HL-60 (cell line): ENCODE measurements at regions not wholly inside any gene's neighbourhood (a gene's known extent, or its start where the extent isn't known, plus 50 kb on each side); places are given as distances from the start of the nearest gene placed in this dataset.

Experiments used
- DNase-seq, 2 experiments: peaks; one replicate each; pipeline ENCODE4 v3.0.0-alpha.2; 2010 to 2020; ENCODE audit warnings: low read depth in 1 of 2, low spot score in 1 of 2
- H3K27ac ChIP-seq: fragments of 250-450 bp; sonication (Bioruptor Pico); replicated peaks from 2 replicates; pipeline ENCODE4 v1.5.1; 2020; ENCODE audit warnings: mild to moderate bottlenecking, moderate library complexity
- H3K27me3 ChIP-seq: fragments of 250-450 bp; sonication (Bioruptor Pico); 2 replicates; pipeline ENCODE4 v1.5.1; 2021; ENCODE audit warnings: mild to moderate bottlenecking, moderate library complexity; ENCODE audit not compliant: insufficient read depth, poor library complexity, severe bottlenecking
- H3K4me3 ChIP-seq: replicated peaks from 2 replicates; pipeline ENCODE4 v1.5.1; 2011; ENCODE audit warnings: mild to moderate bottlenecking, control low read depth, low read length; ENCODE audit not compliant: insufficient read depth
- GABPA ChIP-seq: IDR thresholded peaks from 2 replicates; pipeline ENCODE4 v1.6.1; 2012; ENCODE audit warnings: low read depth
- POLR2AphosphoS5 ChIP-seq: IDR thresholded peaks from 2 replicates; pipeline ENCODE4 v1.6.1; 2012; ENCODE audit warnings: low read depth
- SPI1 ChIP-seq: IDR thresholded peaks from 2 replicates; pipeline ENCODE4 v1.6.1; 2012; ENCODE audit warnings: low read depth, mild to moderate bottlenecking, borderline replicate concordance
- TF ChIP-seq, protein P1 (sequence below): IDR thresholded peaks from one replicate; pipeline ENCODE4 v1.5.1; 2011; ENCODE audit warnings: low read length, control low read depth, inconsistent platforms; ENCODE audit not compliant: insufficient read depth
- TF ChIP-seq, protein P2 (sequence below): IDR thresholded peaks from 2 replicates; pipeline ENCODE4 v1.6.1; 2012; ENCODE audit warnings: low read depth; ENCODE audit not compliant: insufficient replicate concordance

DNA sequence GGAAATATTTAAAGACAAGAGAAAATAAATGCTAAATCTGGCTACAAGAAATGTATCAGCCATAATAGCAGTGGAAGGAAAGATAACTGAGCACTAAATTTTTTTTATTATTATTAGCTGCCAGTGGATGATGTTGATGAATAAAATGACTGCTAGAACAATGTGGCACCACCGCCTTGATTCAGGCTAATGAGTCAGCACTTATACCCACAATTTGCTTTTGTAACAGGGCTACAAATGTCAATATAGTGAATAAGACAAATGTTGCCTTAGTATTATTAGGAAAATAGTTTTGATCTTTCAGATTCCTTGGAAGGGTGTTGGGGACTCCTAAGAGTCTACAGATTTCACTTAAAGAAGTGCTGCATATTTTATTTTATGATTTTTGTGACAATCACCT lies 555.2 kb upstream of the GRAMD2B start:
- TF ChIP-seq POLR2AphosphoS5 (no peak), SPI1 (no peak), GABPA (no peak)
- TF ChIP-seq, protein P1, sequence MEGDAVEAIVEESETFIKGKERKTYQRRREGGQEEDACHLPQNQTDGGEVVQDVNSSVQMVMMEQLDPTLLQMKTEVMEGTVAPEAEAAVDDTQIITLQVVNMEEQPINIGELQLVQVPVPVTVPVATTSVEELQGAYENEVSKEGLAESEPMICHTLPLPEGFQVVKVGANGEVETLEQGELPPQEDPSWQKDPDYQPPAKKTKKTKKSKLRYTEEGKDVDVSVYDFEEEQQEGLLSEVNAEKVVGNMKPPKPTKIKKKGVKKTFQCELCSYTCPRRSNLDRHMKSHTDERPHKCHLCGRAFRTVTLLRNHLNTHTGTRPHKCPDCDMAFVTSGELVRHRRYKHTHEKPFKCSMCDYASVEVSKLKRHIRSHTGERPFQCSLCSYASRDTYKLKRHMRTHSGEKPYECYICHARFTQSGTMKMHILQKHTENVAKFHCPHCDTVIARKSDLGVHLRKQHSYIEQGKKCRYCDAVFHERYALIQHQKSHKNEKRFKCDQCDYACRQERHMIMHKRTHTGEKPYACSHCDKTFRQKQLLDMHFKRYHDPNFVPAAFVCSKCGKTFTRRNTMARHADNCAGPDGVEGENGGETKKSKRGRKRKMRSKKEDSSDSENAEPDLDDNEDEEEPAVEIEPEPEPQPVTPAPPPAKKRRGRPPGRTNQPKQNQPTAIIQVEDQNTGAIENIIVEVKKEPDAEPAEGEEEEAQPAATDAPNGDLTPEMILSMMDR = no peak
- TF ChIP-seq, protein P2, sequence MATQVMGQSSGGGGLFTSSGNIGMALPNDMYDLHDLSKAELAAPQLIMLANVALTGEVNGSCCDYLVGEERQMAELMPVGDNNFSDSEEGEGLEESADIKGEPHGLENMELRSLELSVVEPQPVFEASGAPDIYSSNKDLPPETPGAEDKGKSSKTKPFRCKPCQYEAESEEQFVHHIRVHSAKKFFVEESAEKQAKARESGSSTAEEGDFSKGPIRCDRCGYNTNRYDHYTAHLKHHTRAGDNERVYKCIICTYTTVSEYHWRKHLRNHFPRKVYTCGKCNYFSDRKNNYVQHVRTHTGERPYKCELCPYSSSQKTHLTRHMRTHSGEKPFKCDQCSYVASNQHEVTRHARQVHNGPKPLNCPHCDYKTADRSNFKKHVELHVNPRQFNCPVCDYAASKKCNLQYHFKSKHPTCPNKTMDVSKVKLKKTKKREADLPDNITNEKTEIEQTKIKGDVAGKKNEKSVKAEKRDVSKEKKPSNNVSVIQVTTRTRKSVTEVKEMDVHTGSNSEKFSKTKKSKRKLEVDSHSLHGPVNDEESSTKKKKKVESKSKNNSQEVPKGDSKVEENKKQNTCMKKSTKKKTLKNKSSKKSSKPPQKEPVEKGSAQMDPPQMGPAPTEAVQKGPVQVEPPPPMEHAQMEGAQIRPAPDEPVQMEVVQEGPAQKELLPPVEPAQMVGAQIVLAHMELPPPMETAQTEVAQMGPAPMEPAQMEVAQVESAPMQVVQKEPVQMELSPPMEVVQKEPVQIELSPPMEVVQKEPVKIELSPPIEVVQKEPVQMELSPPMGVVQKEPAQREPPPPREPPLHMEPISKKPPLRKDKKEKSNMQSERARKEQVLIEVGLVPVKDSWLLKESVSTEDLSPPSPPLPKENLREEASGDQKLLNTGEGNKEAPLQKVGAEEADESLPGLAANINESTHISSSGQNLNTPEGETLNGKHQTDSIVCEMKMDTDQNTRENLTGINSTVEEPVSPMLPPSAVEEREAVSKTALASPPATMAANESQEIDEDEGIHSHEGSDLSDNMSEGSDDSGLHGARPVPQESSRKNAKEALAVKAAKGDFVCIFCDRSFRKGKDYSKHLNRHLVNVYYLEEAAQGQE = no peak
- H3K4me3 ChIP-seq = no peak overlapping the region
- H3K27me3 ChIP-seq = no peaks in the 10 kb centered on the region
- H3K27ac ChIP-seq = no peak overlapping the region
- DNase-seq = no peak

DNA sequence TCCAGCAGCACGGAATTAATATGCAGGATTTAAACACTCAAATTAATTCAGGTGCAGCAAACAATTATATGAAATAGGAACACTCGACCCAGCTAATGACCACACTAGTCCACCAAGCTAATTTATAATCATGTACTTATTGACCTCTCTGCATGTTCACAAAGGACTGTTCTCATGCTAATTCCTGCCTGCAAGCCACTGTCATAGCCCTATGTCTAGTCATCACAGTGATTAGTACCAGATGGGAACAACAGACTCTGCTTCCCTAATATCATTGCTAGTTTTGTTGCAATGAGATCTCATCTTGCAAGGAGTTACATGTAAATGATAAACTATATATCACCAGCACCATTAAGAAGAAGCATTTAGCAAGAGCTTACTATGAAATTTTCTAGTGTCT lies 553.0 kb upstream of the GRAMD2B start:
- DNase-seq = no peak
- TF ChIP-seq GABPA (no peak), SPI1 (no peak), POLR2AphosphoS5 (no peak)
- TF ChIP-seq, protein P1 = no peak
- TF ChIP-seq, protein P2 = no peak
- Histone ChIP-seq H3K27ac (no peak overlapping the region), H3K4me3 (no peak overlapping the region), H3K27me3 (no peaks in the 10 kb centered on the region)

GRCh38 chr5:125874057-125874456 lies 549.2 kb upstream of the GRAMD2B start:
- no peak overlapping the region for H3K4me3 ChIP-seq
- no peaks in the 10 kb centered on the region for H3K27me3 ChIP-seq
- TF ChIP-seq, protein P1 = no peak
- TF ChIP-seq SPI1 (no peak), GABPA (no peak), POLR2AphosphoS5 (no peak)
- TF ChIP-seq, protein P2 = no peak
- DNase-seq = no peak
- no peak overlapping the region for H3K27ac ChIP-seq
